H1 (cell line): ENCODE measurements at regions not wholly inside any gene's neighbourhood (a gene's known extent, or its start where the extent isn't known, plus 50 kb on each side); places are given as distances from the start of the nearest gene placed in this dataset.

ENCODE experiments used
- CTCF ChIA-PET: fragments of 300-600 bp; sonication (Branson Sonifier 250); formaldehyde crosslinking; loops from one replicate; lab custom pipeline; 2021; ENCODE audit not compliant: partially characterized antibody; lab: Charles Lee
- POLR2A ChIA-PET: fragments of 300-600 bp; sonication (Branson Sonifier 250); formaldehyde crosslinking; loops from one replicate; lab custom pipeline; 2021; ENCODE audit warnings: inconsistent platforms; ENCODE audit not compliant: partially characterized antibody; lab: Charles Lee
- DNase-seq, 2 experiments: peaks; one replicate each; pipeline versions ENCODE4 v3.0.0 to v3.0.0-alpha.2; 2010 to 2022; ENCODE audit warnings: low spot score in 2 of 2, low read depth in 1 of 2, mixed read lengths in 1 of 2
- FAIRE-seq: peaks from 2 replicates; lab custom pipeline; 2011; peaks lifted over from hg19 to GRCh38; lab: Jason Lieb, UNC
- H2AFZ ChIP-seq: 2 replicates; pipeline ENCODE4 v1.8.1; 2012; ENCODE audit warnings: low read length, inconsistent platforms
- H2AK5ac ChIP-seq: 2 replicates; pipeline ENCODE4 v1.6.1; 2013; ENCODE audit warnings: low read depth, low read length
- H2BK120ac ChIP-seq: replicated peaks from 2 replicates; pipeline ENCODE3; 2013; ENCODE audit warnings: low read depth, low read length, inconsistent platforms
- H2BK12ac ChIP-seq: 2 replicates; pipeline ENCODE4 v1.6.1; 2013; ENCODE audit warnings: low read depth, low read length
- H2BK15ac ChIP-seq: 2 replicates; pipeline ENCODE4 v1.6.1; 2013; ENCODE audit warnings: low read length
- H2BK20ac ChIP-seq: 2 replicates; pipeline ENCODE4 v1.6.1; 2013; ENCODE audit warnings: low read length
- H2BK5ac ChIP-seq: 2 replicates; pipeline ENCODE4 v1.6.1; 2013; ENCODE audit warnings: low read depth, low read length
- H3K14ac ChIP-seq: 2 replicates; pipeline ENCODE4 v1.6.1; 2013; ENCODE audit warnings: inconsistent platforms; ENCODE audit not compliant: insufficient read length
- H3K18ac ChIP-seq: 2 replicates; pipeline ENCODE4 v1.6.1; 2013; ENCODE audit warnings: low read length; ENCODE audit errors: extremely low read depth
- H3K23ac ChIP-seq: 2 replicates; pipeline ENCODE4 v1.6.1; 2013; ENCODE audit warnings: inconsistent platforms; ENCODE audit not compliant: insufficient read length
- H3K23me2 ChIP-seq: 2 replicates; pipeline ENCODE4 v1.6.1; 2013; ENCODE audit warnings: low read depth, low read length
- H3K27ac ChIP-seq: 2 replicates; pipeline ENCODE4 v1.6.1; 2011; ENCODE audit warnings: low read depth, low read length, inconsistent platforms
- H3K27me3 ChIP-seq, 4 experiments: replicated peaks in 1 of 4; 1 replicate in 1 of 4; 2 replicates in 3 of 4; pipeline versions ENCODE4 v1.6.1 to v1.8.1; 2011 to 2013; ENCODE audit warnings: low read length in 3 of 4, mild to moderate bottlenecking in 3 of 4, inconsistent platforms in 2 of 4, mixed read lengths in 2 of 4, moderate library complexity in 1 of 4; ENCODE audit not compliant: control insufficient read depth in 3 of 4, insufficient read depth in 3 of 4; ENCODE audit errors: extremely low read depth in 1 of 4
- H3K36me3 ChIP-seq, 4 experiments: 2 replicates each; pipeline versions ENCODE4 v1.6.1 to v1.8.1; 2011 to 2013; ENCODE audit warnings: mild to moderate bottlenecking in 4 of 4, low read length in 3 of 4, moderate library complexity in 2 of 4, control low read depth in 1 of 4, inconsistent platforms in 1 of 4; ENCODE audit not compliant: insufficient read depth in 4 of 4, control insufficient read depth in 2 of 4
- H3K4ac ChIP-seq: replicated peaks from 2 replicates; pipeline ENCODE3; 2013; ENCODE audit warnings: low read length, low read depth, mixed read lengths, inconsistent platforms; ENCODE audit not compliant: insufficient read length
- H3K4me1 ChIP-seq, 4 experiments: replicated peaks in 1 of 4; 1 replicate in 1 of 4; 2 replicates in 3 of 4; pipeline versions ENCODE4 v1.6.1 to v1.8.1; 2011 to 2013; ENCODE audit warnings: low read length in 3 of 4, inconsistent platforms in 2 of 4, mixed read lengths in 1 of 4; ENCODE audit not compliant: insufficient read depth in 4 of 4, control insufficient read depth in 3 of 4
- H3K4me2 ChIP-seq, 2 experiments: 2 replicates each; pipeline versions ENCODE4 v1.6.1 to v1.8.1; 2011 to 2013; ENCODE audit warnings: low read depth in 2 of 2, low read length in 2 of 2, control low read depth in 1 of 2, inconsistent platforms in 1 of 2, mild to moderate bottlenecking in 1 of 2; ENCODE audit not compliant: insufficient read depth in 1 of 2
- H3K4me3 ChIP-seq, 4 experiments: fragments of 200-600, 300-600 bp in 1 of 4; sonication (generic), shearing (Covaris generic), sonication (Bioruptor Twin) in 1 of 4; 2 replicates each; pipeline versions ENCODE4 v1.5.1 to v1.8.1; 2011 to 2016; ENCODE audit warnings: low read length in 4 of 4, low read depth in 3 of 4, control low read depth in 2 of 4, inconsistent platforms in 2 of 4, mild to moderate bottlenecking in 2 of 4, mixed read lengths in 1 of 4, moderate library complexity in 1 of 4; ENCODE audit not compliant: insufficient read depth in 2 of 4; ENCODE audit errors: extremely low read depth in 1 of 4
- H3K56ac ChIP-seq: replicated peaks from 2 replicates; pipeline ENCODE3; 2013; ENCODE audit warnings: low read depth, mild to moderate bottlenecking, mixed read lengths, low read length, inconsistent platforms; ENCODE audit not compliant: insufficient read length
- H3K79me1 ChIP-seq: 2 replicates; pipeline ENCODE4 v1.6.1; 2013; ENCODE audit warnings: low read depth, low read length, control low read depth
- H3K79me2 ChIP-seq, 2 experiments: 2 replicates each; pipeline versions ENCODE4 v1.6.1 to v1.8.1; 2012 to 2013; ENCODE audit warnings: low read length in 2 of 2, mild to moderate bottlenecking in 2 of 2, inconsistent platforms in 1 of 2; ENCODE audit not compliant: insufficient read depth in 2 of 2, control insufficient read depth in 1 of 2
- H3K9ac ChIP-seq, 4 experiments: replicated peaks in 1 of 4; 1 replicate in 1 of 4; 2 replicates in 3 of 4; pipeline versions ENCODE4 v1.6.1 to v1.8.1; 2011 to 2013; ENCODE audit warnings: low read depth in 3 of 4, low read length in 3 of 4, control low read depth in 2 of 4, mild to moderate bottlenecking in 2 of 4, moderate library complexity in 2 of 4, inconsistent platforms in 1 of 4; ENCODE audit errors: extremely low read depth in 1 of 4
- H3K9me3 ChIP-seq, 2 experiments: 2 replicates each; pipeline versions ENCODE4 v1.6.1 to v1.8.1; 2012 to 2013; ENCODE audit warnings: mild to moderate bottlenecking in 2 of 2, moderate library complexity in 2 of 2, control low read depth in 1 of 2, inconsistent platforms in 1 of 2, low read depth in 1 of 2, low read length in 1 of 2, mixed read lengths in 1 of 2; ENCODE audit not compliant: insufficient read depth in 2 of 2
- H4K20me1 ChIP-seq, 2 experiments: replicated peaks in 1 of 2; 2 replicates each; pipeline versions ENCODE3 to v1.8.1; 2011 to 2013; ENCODE audit warnings: inconsistent platforms in 2 of 2, low read length in 2 of 2, mild to moderate bottlenecking in 1 of 2; ENCODE audit not compliant: insufficient read depth in 2 of 2, control insufficient read depth in 1 of 2
- H4K5ac ChIP-seq: 2 replicates; pipeline ENCODE4 v1.6.1; 2013; ENCODE audit warnings: low read length, low read depth, mixed read lengths, inconsistent platforms; ENCODE audit not compliant: insufficient read length
- H4K8ac ChIP-seq: 2 replicates; pipeline ENCODE4 v1.8.0; 2013; ENCODE audit warnings: mild to moderate bottlenecking, moderate library complexity, low read length, inconsistent platforms; ENCODE audit not compliant: insufficient read depth; ENCODE audit errors: extremely low read depth
- H4K91ac ChIP-seq: replicated peaks from 2 replicates; pipeline ENCODE3; 2013; ENCODE audit warnings: low read length, mixed read lengths, inconsistent platforms; ENCODE audit not compliant: insufficient read length
- BCL11A ChIP-seq, 2 experiments: IDR thresholded peaks; one replicate each; pipeline ENCODE4 v1.6.1; 2011; ENCODE audit warnings: low read depth in 2 of 2, low read length in 2 of 2, mild to moderate bottlenecking in 2 of 2
- CREB1 ChIP-seq: IDR thresholded peaks from 2 replicates; pipeline ENCODE4 v1.6.1; 2012; ENCODE audit warnings: inconsistent platforms
- HDAC6 ChIP-seq: IDR thresholded peaks from one replicate; pipeline ENCODE4 v1.7.1; 2012; ENCODE audit warnings: low read depth, mild to moderate bottlenecking, inconsistent platforms, low read length, moderate library complexity
- SIN3A ChIP-seq, 2 experiments: IDR thresholded peaks in 1 of 2; conservative IDR thresholded peaks in 1 of 2; 2 replicates each; pipeline ENCODE4 v1.6.1; 2011 to 2012; ENCODE audit warnings: low read length in 2 of 2, improper control_type of control experiment in 1 of 2, low read depth in 1 of 2, mild to moderate bottlenecking in 1 of 2
- TBP ChIP-seq: IDR thresholded peaks from 2 replicates; pipeline ENCODE4 v1.6.1; 2011; ENCODE audit warnings: low read depth, low read length, improper control_type of control experiment
- WGBS, 2 experiments: shearing (Covaris generic) in 1 of 2; methylation state at CpG; one replicate each; pipeline versions ENCODE4 v1.1.6 to v1.1.7; 2013 to 2015; ENCODE audit warnings: low lambda C conversion rate in 2 of 2, mixed read lengths in 2 of 2, inconsistent platforms in 1 of 2, low coverage in 1 of 2, missing lambda C conversion rate in 1 of 2; ENCODE audit not compliant: insufficient replicate concordance in 2 of 2, insufficient coverage in 1 of 2, insufficient read length in 1 of 2; ENCODE audit errors: extremely low coverage in 1 of 2, missing lambda C conversion rate in 1 of 2; 5-methylcytosine and 5-hydroxymethylcytosine counted together

- no peak for FAIRE-seq
- Histone ChIP-seq H2BK12ac (no peak overlapping the region), H3K79me1 (no peaks in the 10 kb centered on the region), H4K5ac (no peak overlapping the region), H3K4me3 (no peak overlapping the region), H3K4ac (no peak overlapping the region), H3K9ac (no peak overlapping the region), H3K4me2 (no peak overlapping the region), H2BK20ac (no peak overlapping the region), H3K36me3 (no peaks in the 10 kb centered on the region), H2AFZ (no peak overlapping the region), H3K4me1 (no peaks in the 10 kb centered on the region), H3K79me2 (no peaks in the 10 kb centered on the region), H2BK5ac (no peak overlapping the region), H3K56ac (no peak overlapping the region), H3K9me3 (no peaks in the 10 kb centered on the region), H3K18ac (no peak overlapping the region), H2BK15ac (no peak overlapping the region), H3K23ac (no peak overlapping the region), H3K27ac (no peak overlapping the region), H2AK5ac (no peak overlapping the region), H4K20me1 (no peaks in the 10 kb centered on the region), H2BK120ac (no peak overlapping the region), H3K14ac (no peak overlapping the region), H3K23me2 (no peaks in the 10 kb centered on the region), H3K27me3 (no peaks in the 10 kb centered on the region), H4K91ac (no peak overlapping the region), H4K8ac (no peak overlapping the region)
- 94% methylated on average over 2 of the region's 2 CpGs; no CpG with 5 or more reads in 1 of the 2 experiments for WGBS, 2 experiments
- POLR2A ChIA-PET = no interaction called here
- DNase-seq = no peak
- CTCF ChIA-PET = no interaction called here
- no peak for TF ChIP-seq SIN3A (conservative IDR thresholded peaks at IDR 0.05 in 1 of 2, IDR thresholded peaks at IDR 0.05 in 1 of 2; ENCODE audit: low read depth in 1 of 2, low read length in 2 of 2)
- TF ChIP-seq BCL11A (IDR thresholded peaks at IDR 0.05; ENCODE audit: low read depth in 2 of 2, low read length in 2 of 2) = no peak
- no peak for TF ChIP-seq TBP
- no peak for TF ChIP-seq CREB1
- no peak for TF ChIP-seq HDAC6
Measured at GRCh38 chr3:147257944-147258343, 148.4 kb downstream of the ZIC4 start.
